DND-41 (cell line): ENCODE measurements at regions not wholly inside any gene's neighbourhood (a gene's known extent, or its start where the extent isn't known, plus 50 kb on each side); places are given as distances from the start of the nearest gene placed in this dataset.

Experiments
- CTCF ChIP-seq: IDR thresholded peaks from 2 replicates; pipeline ENCODE4 v1.5.1; 2012; ENCODE audit warnings: borderline replicate concordance, low read length, moderate library complexity, mild to moderate bottlenecking; ENCODE audit not compliant: poor library complexity, severe bottlenecking; ENCODE audit errors: extremely low read depth
- EZH2 ChIP-seq: IDR thresholded peaks from 3 replicates; pipeline ENCODE4 v1.6.1; 2012; ENCODE audit warnings: borderline replicate concordance, low read depth, mild to moderate bottlenecking, moderate library complexity, low read length, inconsistent platforms; ENCODE audit not compliant: severe bottlenecking

- no peak for TF ChIP-seq CTCF
- TF ChIP-seq EZH2: no peak
Observed at GRCh38 chr5:179486596-179487051, 63.7 kb upstream of the RUFY1 start.
